H9 (cell line): ENCODE measurements at regions not wholly inside any gene's neighbourhood (a gene's known extent, or its start where the extent isn't known, plus 50 kb on each side); places are given as distances from the start of the nearest gene placed in this dataset.

Experiments
- DNase-seq: peaks from one replicate; pipeline ENCODE4 v3.0.0-alpha.2; 2017
- H2AFZ ChIP-seq: one replicate; pipeline ENCODE4 v1.6.1; 2013; ENCODE audit warnings: mild to moderate bottlenecking, low read length, control low read depth, moderate library complexity
- H2AK5ac ChIP-seq: 2 replicates; pipeline ENCODE4 v1.6.1; 2013; ENCODE audit warnings: low read length, control low read depth, mixed read lengths; ENCODE audit not compliant: insufficient read length
- H2BK120ac ChIP-seq: one replicate; pipeline ENCODE4 v1.6.1; 2013; ENCODE audit warnings: low read depth, mild to moderate bottlenecking, low read length, control low read depth, inconsistent platforms; ENCODE audit not compliant: poor library complexity, severe bottlenecking
- H2BK12ac ChIP-seq: 2 replicates; pipeline ENCODE4 v1.6.1; 2013; ENCODE audit warnings: low read length, control low read depth, mixed read lengths, low read depth; ENCODE audit not compliant: insufficient read length
- H2BK15ac ChIP-seq: 2 replicates; pipeline ENCODE4 v1.6.1; 2013; ENCODE audit warnings: low read depth, low read length, control low read depth
- H2BK20ac ChIP-seq: one replicate; pipeline ENCODE4 v1.6.1; 2013; ENCODE audit warnings: low read depth, mild to moderate bottlenecking, low read length, control low read depth, inconsistent platforms; ENCODE audit not compliant: poor library complexity, severe bottlenecking
- H2BK5ac ChIP-seq: 2 replicates; pipeline ENCODE4 v1.6.1; 2013; ENCODE audit warnings: low read length, control low read depth, mixed read lengths; ENCODE audit not compliant: insufficient read length
- H3K14ac ChIP-seq: 2 replicates; pipeline ENCODE4 v1.6.1; 2013; ENCODE audit warnings: low read length, control low read depth; ENCODE audit not compliant: insufficient read depth
- H3K18ac ChIP-seq: 2 replicates; pipeline ENCODE4 v1.6.1; 2013; ENCODE audit warnings: low read depth, mild to moderate bottlenecking, mixed read lengths, low read length, control low read depth; ENCODE audit not compliant: insufficient read length
- H3K23ac ChIP-seq: 2 replicates; pipeline ENCODE4 v1.6.1; 2013; ENCODE audit warnings: low read length, control low read depth, mixed read lengths, low read depth; ENCODE audit not compliant: insufficient read length
- H3K23me2 ChIP-seq: 2 replicates; pipeline ENCODE4 v1.6.1; 2013; ENCODE audit warnings: low read depth, mild to moderate bottlenecking, mixed read lengths, low read length, control low read depth; ENCODE audit not compliant: insufficient read length, poor library complexity, severe bottlenecking
- H3K27ac ChIP-seq: 2 replicates; pipeline ENCODE4 v1.5.1; 2013; ENCODE audit warnings: low read length, control low read depth, mixed read lengths, low read depth; ENCODE audit not compliant: insufficient read length
- H3K27me3 ChIP-seq: 2 replicates; pipeline ENCODE4 v1.6.1; 2013; ENCODE audit warnings: low read length, control low read depth, inconsistent platforms; ENCODE audit not compliant: insufficient read depth
- H3K4ac ChIP-seq: 2 replicates; pipeline ENCODE4 v1.6.1; 2013; ENCODE audit warnings: low read depth, mild to moderate bottlenecking, control low read depth, inconsistent platforms, low read length, moderate library complexity
- H3K4me1 ChIP-seq: 2 replicates; pipeline ENCODE4 v1.6.1; 2013; ENCODE audit warnings: low read length, control low read depth, inconsistent platforms; ENCODE audit not compliant: insufficient read depth
- H3K4me2 ChIP-seq: 2 replicates; pipeline ENCODE4 v1.6.1; 2013; ENCODE audit warnings: low read length, control low read depth, mixed read lengths; ENCODE audit not compliant: insufficient read length, insufficient read depth
- H3K56ac ChIP-seq: 2 replicates; pipeline ENCODE4 v1.6.1; 2013; ENCODE audit warnings: low read depth, mild to moderate bottlenecking, mixed read lengths, low read length, control low read depth; ENCODE audit not compliant: insufficient read length
- H3K79me1 ChIP-seq: 2 replicates; pipeline ENCODE4 v1.6.1; 2013; ENCODE audit warnings: low read depth, mild to moderate bottlenecking, moderate library complexity, low read length, control low read depth, inconsistent platforms; ENCODE audit not compliant: insufficient read depth, poor library complexity, severe bottlenecking
- H3K79me2 ChIP-seq: 2 replicates; pipeline ENCODE4 v1.6.1; 2013; ENCODE audit warnings: low read length, control low read depth, inconsistent platforms; ENCODE audit not compliant: insufficient read depth
- H3K9ac ChIP-seq: 2 replicates; pipeline ENCODE4 v1.6.1; 2013; ENCODE audit warnings: low read length, control low read depth, mixed read lengths; ENCODE audit not compliant: insufficient read length; ENCODE audit errors: extremely low read depth
- H3K9me3 ChIP-seq: one replicate; pipeline ENCODE4 v1.6.1; 2013; ENCODE audit warnings: low read depth, low read length, inconsistent platforms; ENCODE audit not compliant: control insufficient read depth
- H3T11ph ChIP-seq: one replicate; pipeline ENCODE4 v1.6.1; 2013; ENCODE audit warnings: mild to moderate bottlenecking, low read length, control low read depth, inconsistent platforms
- H4K20me1 ChIP-seq: one replicate; pipeline ENCODE4 v1.6.1; 2013; ENCODE audit not compliant: control insufficient read depth, insufficient read length, insufficient read depth
- H4K5ac ChIP-seq: 2 replicates; pipeline ENCODE4 v1.6.1; 2013; ENCODE audit warnings: low read depth, mild to moderate bottlenecking, mixed read lengths, low read length, control low read depth; ENCODE audit not compliant: insufficient read length
- H4K8ac ChIP-seq: replicated peaks from 2 replicates; pipeline ENCODE4 v1.6.1; 2013; ENCODE audit warnings: low read length, control low read depth, mixed read lengths, low read depth; ENCODE audit not compliant: insufficient read length
- H4K91ac ChIP-seq: 2 replicates; pipeline ENCODE4 v1.6.1; 2013; ENCODE audit warnings: low read depth, mild to moderate bottlenecking, moderate library complexity, mixed read lengths, low read length, control low read depth; ENCODE audit not compliant: insufficient read length
- H3K27ac Mint-ChIP-seq, 3 experiments: 2 replicates in 2 of 3; 3 replicates in 1 of 3; pipeline ENCODE4 v1.8.0; 2020 to 2021; ENCODE audit warnings: mixed read lengths in 3 of 3, mild to moderate bottlenecking in 1 of 3, moderate library complexity in 1 of 3
- H3K27me3 Mint-ChIP-seq: 2 replicates; pipeline ENCODE4 v1.8.0; 2021; ENCODE audit warnings: low read depth, mild to moderate bottlenecking, moderate library complexity, mixed read lengths
- H3K36me3 Mint-ChIP-seq, 3 experiments: 2 replicates in 2 of 3; 3 replicates in 1 of 3; pipeline ENCODE4 v1.8.0; 2020 to 2021; ENCODE audit warnings: low read depth in 3 of 3, mixed read lengths in 3 of 3; ENCODE audit not compliant: insufficient read depth in 1 of 3
- H3K4me1 Mint-ChIP-seq, 2 experiments: 2 replicates each; pipeline ENCODE4 v1.8.0; 2020; ENCODE audit warnings: mixed read lengths in 2 of 2
- H3K4me3 Mint-ChIP-seq, 2 experiments: 2 replicates in 1 of 2; 3 replicates in 1 of 2; pipeline ENCODE4 v1.8.0; 2020 to 2021; ENCODE audit warnings: mild to moderate bottlenecking in 2 of 2, mixed read lengths in 2 of 2, moderate library complexity in 1 of 2
- H3K9me3 Mint-ChIP-seq, 2 experiments: 2 replicates in 1 of 2; 3 replicates in 1 of 2; pipeline ENCODE4 v1.8.0; 2020; ENCODE audit warnings: mild to moderate bottlenecking in 2 of 2, mixed read lengths in 2 of 2, moderate library complexity in 1 of 2
- CTCF ChIP-seq: fragments of 200-600 bp; sonication (generic); conservative IDR thresholded peaks from 3 replicates; pipeline ENCODE4 v1.8.0; 2021; ENCODE audit warnings: antibody characterized with exemption, mild to moderate bottlenecking
- WGBS: extraction: QIAGEN DNeasy Blood & Tissue Kit; methylation state at CpG from one replicate; pipeline ENCODE4 v1.1.7; 2013; ENCODE audit warnings: missing lambda C conversion rate, low lambda C conversion rate, mixed read lengths; ENCODE audit not compliant: insufficient read length; ENCODE audit errors: extremely low coverage; 5-methylcytosine and 5-hydroxymethylcytosine counted together

GRCh38 chr3:177611752-177612334 is 414.6 kb upstream of the TBL1XR1 start:
- H2BK120ac ChIP-seq: no peak overlapping the region
- H3K4me2 ChIP-seq: peak overlapping the region; percentile 3
- H3K56ac ChIP-seq: no peak overlapping the region
- no peaks in the 10 kb centered on the region for H3K79me1 ChIP-seq
- H2AFZ ChIP-seq: no peak overlapping the region
- H3K14ac ChIP-seq: no peak overlapping the region
- Mint-ChIP-seq H3K36me3 (no peaks in the 10 kb centered on the region; a peak in 1 of 7 replicates), H3K27ac (peak overlapping the region in 2 of 3 experiments; percentile 97; a peak in 4 of 7 replicates), H3K27me3 (no peaks in the 10 kb centered on the region), H3K4me1 (peaks cover 44 to 55% of the 10 kb centered on the region in 2 experiments), H3K4me3 (no peak overlapping the region), H3K9me3 (no peaks in the 10 kb centered on the region; a peak in 1 of 5 replicates)
- WGBS: no CpG with 5 or more reads among the region's 6 CpGs
- no peaks in the 10 kb centered on the region for H3K79me2 ChIP-seq
- H3K9me3 ChIP-seq: no peaks in the 10 kb centered on the region
- H2BK20ac ChIP-seq: no peak overlapping the region
- H4K8ac ChIP-seq: no peak overlapping the region
- no peak overlapping the region for H2BK12ac ChIP-seq
- no peak overlapping the region for H3K4ac ChIP-seq
- no peaks in the 10 kb centered on the region for H3K23me2 ChIP-seq
- H3K4me1 ChIP-seq: peaks cover 11% of the 10 kb centered on the region
- no peak for DNase-seq
- no peak overlapping the region for H4K91ac ChIP-seq
- no peak overlapping the region for H2AK5ac ChIP-seq
- no peak overlapping the region for H4K5ac ChIP-seq
- no peak overlapping the region for H2BK5ac ChIP-seq
- no peak overlapping the region for H3K9ac ChIP-seq
- no peaks in the 10 kb centered on the region for H4K20me1 ChIP-seq
- no peak overlapping the region for H2BK15ac ChIP-seq
- H3K27me3 ChIP-seq: no peaks in the 10 kb centered on the region
- TF ChIP-seq CTCF: no peak
- no peak overlapping the region for H3K23ac ChIP-seq
- H3T11ph ChIP-seq: peak overlapping the region; percentile 54
- no peak overlapping the region for H3K18ac ChIP-seq
- peak overlapping the region; percentile 94 for H3K27ac ChIP-seq
